HG03103 (cell line): ENCODE measurements at regions not wholly inside any gene's neighbourhood (a gene's known extent, or its start where the extent isn't known, plus 50 kb on each side); places are given as distances from the start of the nearest gene placed in this dataset.

Source experiments
- ATAC-seq: cut with Tn5 transposase; IDR thresholded peaks from one replicate; pipeline ENCODE4 v1.9.1; 2021; ENCODE audit warnings: low read depth; ENCODE audit not compliant: unreplicated experiment

GRCh38 chr6:166738386-166739116, 111.5 kb upstream of the RPS6KA2 start:
- ATAC-seq, result no peak

DNA sequence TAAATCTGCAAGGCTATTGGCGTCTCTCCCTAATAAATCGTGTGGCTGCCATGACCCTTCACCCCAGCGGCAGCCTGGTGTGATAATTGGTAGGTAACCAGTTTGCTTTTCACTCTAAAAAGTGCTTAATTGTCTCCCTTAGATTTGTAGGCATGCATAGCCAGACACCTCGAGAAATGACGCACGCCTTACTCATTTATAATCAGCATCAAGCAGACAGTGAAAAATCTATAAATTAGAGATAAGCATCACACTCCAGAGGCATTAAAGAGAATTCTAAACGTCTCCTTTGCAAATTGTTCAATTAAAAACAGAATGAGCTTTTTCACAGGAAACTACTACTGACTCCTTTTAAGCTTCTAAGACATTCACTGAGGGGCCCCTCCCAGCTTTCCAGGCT, 110.2 kb upstream of the RPS6KA2 start:
- no peak for ATAC-seq

DNA sequence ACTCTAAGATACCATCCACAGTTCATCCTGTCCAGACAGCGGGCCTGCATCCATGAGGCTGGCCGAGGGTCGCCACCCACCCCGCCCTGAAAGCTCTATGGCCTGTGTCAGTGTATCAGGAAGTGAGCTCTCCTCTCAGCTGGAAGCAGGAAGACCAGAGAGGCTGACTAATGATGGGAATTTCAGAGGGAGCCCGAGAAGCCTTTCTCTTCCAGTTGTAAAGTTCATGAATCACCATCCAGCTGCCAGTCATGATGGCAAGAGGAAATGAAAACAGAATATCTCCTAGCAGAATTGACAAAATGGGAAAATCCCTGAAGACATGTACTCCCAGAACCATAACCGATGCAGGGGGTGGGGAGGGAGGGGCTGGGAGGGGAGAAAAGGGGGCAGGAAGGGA, 109.6 kb upstream of the RPS6KA2 start:
- no peak for ATAC-seq

DNA sequence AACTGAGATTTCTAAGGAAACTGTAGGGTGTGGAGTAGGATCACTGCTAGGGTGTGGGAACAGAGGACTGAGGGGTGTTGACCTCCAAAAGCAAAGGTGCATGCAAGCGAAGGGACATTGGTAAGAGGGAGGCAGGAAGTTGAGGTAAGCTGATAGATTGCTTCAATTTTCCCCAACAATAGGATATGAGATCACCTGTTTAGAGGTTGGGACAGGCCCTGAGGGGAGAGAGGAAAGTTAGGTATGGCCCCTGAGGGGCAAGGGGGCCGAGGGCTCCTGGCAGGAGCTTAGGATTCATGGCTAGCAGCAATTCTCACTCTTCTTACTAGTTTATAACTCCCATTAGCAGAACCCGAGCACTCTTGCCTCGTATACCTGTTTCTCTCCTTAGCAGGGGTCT, 106.8 kb upstream of the RPS6KA2 start:
- ATAC-seq, result no peak

- no peak for ATAC-seq
These were observed 102.6 kb upstream of the RPS6KA2 start for GRCh38 chr6:166729658-166730057.

- ATAC-seq, result no peak
These were observed 102.0 kb upstream of the RPS6KA2 start for GRCh38 chr6:166728884-166729530.

- ATAC-seq, result no peak
These were observed 99.2 kb upstream of the RPS6KA2 start for GRCh38 chr6:166726201-166726600.

DNA sequence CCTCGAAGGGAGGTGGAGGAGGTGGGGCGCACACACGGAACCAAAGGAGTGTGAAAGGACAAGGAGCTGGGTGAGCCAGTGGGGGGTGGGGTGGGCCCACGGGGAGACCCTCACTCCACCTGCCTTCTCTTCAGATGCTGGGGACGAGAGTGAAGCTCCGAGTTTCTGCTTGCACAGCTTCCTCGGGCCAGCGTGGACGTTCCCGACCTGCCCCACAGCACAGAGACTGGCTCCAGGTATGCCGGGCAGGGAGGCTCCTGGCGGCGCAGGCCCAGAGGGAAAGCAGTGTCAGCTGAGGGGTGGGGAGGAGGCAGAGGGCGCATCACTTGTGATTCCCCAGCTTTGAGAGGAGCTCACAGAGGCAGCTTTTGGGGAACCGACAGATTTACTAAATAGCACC, 98.5 kb upstream of the RPS6KA2 start:
- no peak for ATAC-seq

- no peak for ATAC-seq
These were observed 97.5 kb upstream of the RPS6KA2 start for GRCh38 chr6:166724576-166724975.

DNA sequence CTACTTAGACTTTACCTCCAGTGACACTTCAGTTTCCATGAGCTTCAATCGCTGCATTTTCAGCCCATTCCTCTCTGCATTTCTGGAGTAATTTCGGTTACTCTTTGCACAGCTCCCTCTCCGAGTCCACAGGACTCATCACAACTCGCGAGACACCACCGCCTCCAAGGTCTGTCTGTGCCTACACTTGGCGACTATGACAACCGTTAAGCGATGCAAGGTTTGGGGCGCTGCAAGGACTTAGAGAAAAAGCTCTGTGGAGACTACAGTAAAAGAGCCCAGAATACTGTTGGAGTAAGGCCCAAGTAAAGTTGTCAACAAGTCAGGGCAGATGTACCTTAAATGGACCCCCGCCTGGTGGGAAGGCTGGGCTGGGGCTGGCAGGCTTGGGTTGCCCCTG, 95.7 kb upstream of the RPS6KA2 start:
- no peak for ATAC-seq

- ATAC-seq, result no peak
These were observed 94.5 kb upstream of the RPS6KA2 start for GRCh38 chr6:166721576-166721975.

- no peak for ATAC-seq
These were observed 93.8 kb upstream of the RPS6KA2 start for GRCh38 chr6:166720856-166721255.

- ATAC-seq, result no peak
These were observed 92.0 kb upstream of the RPS6KA2 start for GRCh38 chr6:166719019-166719418.

DNA sequence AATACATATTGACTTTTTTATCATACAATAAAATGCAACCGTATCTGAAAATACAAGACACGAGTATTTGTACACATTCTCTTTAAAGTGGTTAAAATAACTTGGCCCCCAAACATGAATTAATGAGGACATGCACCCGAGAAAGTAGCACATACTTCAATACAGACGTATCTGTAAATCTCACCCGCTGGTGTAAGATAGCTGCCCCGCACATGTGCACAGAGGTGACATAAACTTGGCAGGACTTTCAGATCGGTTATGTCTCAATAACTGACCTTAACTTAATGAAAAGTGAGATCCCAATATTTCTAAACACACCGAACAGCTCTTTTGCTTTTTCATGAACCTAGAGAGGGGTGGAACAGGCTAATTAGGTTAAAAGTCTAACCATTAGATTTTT, 91.5 kb upstream of the RPS6KA2 start:
- ATAC-seq, result no peak

- ATAC-seq, result no peak
These were observed 90.0 kb upstream of the RPS6KA2 start for GRCh38 chr6:166716910-166717617.

DNA sequence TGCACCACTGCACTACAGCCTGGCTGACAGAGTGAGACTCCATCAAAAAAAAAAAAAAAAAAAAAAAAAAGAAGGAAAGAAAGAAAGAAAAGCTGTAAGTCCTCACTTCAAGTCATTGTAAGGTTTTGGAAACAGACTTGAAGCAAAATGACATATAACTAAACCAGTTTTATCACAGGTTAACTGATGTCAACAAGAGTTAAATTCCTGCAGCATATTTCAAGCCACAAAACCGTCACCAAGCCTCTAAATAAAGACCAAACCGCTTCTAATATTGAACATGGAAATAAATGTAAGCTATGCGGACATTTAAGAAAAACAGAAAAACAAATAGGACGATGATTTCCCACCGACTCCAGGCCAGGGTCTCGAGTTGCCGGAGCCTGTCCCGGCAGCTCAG, 88.9 kb upstream of the RPS6KA2 start:
- ATAC-seq, result no peak

GRCh38 chr6:166715065-166715464, 88.0 kb upstream of the RPS6KA2 start:
- no peak for ATAC-seq

GRCh38 chr6:166714581-166714980, 87.5 kb upstream of the RPS6KA2 start:
- ATAC-seq, result no peak

DNA sequence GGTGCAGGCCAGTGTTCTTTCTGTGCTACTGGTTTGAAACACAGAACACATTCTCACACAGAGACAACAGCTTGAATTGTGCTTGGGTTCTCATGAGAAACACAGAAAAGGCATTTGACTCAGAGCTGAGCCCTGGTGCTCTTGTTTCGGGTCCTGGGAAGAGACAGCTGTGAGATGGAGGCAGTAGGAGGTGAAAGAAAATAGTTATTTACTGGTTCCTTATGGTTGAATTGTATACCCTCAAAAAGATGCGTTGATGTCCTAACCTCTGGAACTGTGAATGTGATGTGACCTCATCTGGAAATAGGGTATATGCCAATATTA, 87.1 kb upstream of the RPS6KA2 start:
- ATAC-seq, result no peak

GRCh38 chr6:166713434-166714186, 86.6 kb upstream of the RPS6KA2 start:
- ATAC-seq, result no peak
